ENCODE measurements at regions not wholly inside any gene's neighbourhood (a gene's known extent, or its start where the extent isn't known, plus 50 kb on each side); places are given as distances from the start of the nearest gene placed in this dataset.

DNA sequence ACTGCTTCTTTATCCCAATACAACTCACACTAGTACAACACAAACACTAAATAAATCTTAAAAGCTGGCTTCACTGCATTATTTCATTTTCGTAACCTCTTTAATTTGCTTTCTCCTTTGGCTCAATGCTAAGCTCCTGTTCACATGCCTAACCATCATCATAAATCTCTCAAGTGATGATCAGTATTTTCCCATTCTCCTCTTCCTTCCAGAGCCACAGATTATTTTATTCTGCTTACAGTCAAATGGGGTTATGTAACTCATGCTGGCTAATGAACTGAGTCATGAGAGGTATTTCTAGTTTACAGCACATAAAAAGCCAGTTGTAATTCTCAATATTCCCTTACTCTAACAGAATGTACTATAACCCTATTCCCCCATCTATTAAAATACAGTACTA is 350.4 kb upstream of the ZC3H15 start:
- TF ChIP-seq GATA2 (IDR thresholded peaks at IDR 0.05; ENCODE audit: low read depth, low read length) = no peak
- TF ChIP-seq GATA3 (IDR thresholded peaks at IDR 0.05; ENCODE audit: low read depth, low read length) = no peak

DNA sequence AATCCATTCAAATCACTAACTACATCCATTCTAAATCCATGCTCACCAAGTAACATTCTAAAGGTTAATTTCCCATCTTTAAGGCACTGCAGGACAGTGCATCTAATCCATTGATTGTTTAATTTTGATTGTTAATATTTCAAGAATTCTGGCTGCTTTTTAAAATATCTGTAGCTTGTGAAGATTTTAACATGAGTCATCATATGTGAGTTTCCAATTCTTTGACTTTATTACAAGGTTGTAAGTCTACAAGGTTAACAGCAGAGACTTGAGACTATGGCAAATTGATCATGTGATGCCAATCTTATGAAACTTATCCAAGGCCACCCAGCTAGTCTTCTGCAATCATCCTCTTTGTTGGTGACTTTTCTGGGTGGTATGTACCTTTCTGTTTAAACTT is 349.2 kb upstream of the ZC3H15 start:
- no peak for TF ChIP-seq GATA2 (IDR thresholded peaks at IDR 0.05; ENCODE audit: low read depth, low read length)
- no peak for TF ChIP-seq GATA3 (IDR thresholded peaks at IDR 0.05; ENCODE audit: low read depth, low read length)

DNA sequence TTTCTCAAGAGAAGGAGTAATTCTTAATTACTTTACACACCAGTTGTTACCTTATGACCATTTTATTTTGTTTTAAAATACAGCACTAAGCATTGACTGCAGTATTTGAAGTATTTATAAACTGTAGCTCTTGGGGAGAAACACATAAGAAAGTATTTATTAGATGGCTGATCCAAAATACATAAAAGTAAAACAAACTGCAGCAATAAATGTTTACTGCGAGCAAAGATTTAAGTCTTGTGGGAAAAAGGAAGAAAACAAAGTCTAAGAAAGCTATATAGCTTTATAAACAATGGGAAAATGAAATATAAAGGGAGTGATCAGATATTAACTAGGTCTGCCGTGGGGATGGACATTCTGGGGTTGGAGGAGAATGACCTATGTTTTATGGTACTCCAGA is 347.2 kb upstream of the ZC3H15 start:
- no peak for TF ChIP-seq GATA3 (IDR thresholded peaks at IDR 0.05; ENCODE audit: low read depth, low read length)
- TF ChIP-seq GATA2 (IDR thresholded peaks at IDR 0.05; ENCODE audit: low read depth, low read length) = no peak

DNA sequence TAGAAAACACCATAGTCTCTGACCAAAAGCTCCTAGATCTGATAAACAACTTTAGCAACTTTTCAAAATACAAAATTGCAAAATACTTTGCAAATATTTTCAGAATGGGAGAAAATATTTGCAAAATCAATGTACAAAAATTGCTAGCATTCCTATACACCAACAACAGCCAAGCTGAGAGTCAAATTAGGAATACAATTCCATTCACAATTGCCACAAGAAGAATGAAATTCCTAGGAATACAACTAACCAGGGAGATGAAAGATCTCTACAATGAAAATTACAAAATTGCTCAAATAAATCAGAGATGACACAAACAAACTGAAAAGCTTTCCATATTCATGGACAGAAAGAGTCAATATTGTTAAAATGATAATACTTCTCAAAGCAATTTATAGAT is 327.0 kb upstream of the ZC3H15 start:
- TF ChIP-seq GATA2 (IDR thresholded peaks at IDR 0.05; ENCODE audit: low read depth, low read length) (no peak), GATA3 (IDR thresholded peaks at IDR 0.05; ENCODE audit: low read depth, low read length) (no peak)

DNA sequence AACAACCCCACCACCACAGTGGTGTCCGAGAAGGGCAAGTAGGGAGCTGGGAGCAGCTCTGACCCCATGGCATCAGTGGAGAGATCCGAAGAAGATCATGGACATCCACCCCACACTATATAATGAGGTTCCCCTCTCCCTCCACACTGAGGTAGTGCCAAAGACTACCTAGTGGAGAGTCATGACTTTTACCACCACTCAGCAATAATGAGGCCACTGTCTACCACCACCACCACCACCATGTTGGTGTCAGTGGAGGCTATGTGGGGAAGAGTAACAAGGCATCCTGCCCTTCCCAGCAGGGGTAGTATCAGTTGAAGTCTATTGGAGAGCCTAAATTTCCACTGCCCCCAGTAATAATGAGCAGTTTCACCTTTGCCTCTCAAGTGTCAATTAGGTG is 321.7 kb upstream of the ZC3H15 start:
- TF ChIP-seq GATA3 (IDR thresholded peaks at IDR 0.05; ENCODE audit: low read depth, low read length) (no peak), GATA2 (IDR thresholded peaks at IDR 0.05; ENCODE audit: low read depth, low read length) (no peak)

DNA sequence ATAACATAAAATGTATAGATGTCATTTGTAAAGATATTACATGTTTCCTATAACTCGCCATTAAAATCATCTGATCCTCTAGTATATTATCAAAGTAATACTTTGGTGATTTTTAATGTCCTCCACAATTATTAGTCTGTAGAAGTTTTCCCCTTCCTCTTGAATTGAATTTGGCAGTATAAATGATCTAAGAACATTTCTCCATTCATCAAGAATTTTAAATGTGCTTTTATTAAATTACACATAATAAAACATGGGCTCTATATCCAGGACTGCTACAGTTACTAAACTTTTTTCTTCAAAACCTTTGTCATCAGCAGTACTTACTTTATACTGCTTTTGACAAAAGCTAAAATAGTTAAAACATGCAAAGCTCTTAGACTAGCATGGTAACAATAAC is 315.4 kb upstream of the ZC3H15 start:
- TF ChIP-seq GATA3 (IDR thresholded peaks at IDR 0.05; ENCODE audit: low read depth, low read length) (no peak), GATA2 (IDR thresholded peaks at IDR 0.05; ENCODE audit: low read depth, low read length) (no peak)

DNA sequence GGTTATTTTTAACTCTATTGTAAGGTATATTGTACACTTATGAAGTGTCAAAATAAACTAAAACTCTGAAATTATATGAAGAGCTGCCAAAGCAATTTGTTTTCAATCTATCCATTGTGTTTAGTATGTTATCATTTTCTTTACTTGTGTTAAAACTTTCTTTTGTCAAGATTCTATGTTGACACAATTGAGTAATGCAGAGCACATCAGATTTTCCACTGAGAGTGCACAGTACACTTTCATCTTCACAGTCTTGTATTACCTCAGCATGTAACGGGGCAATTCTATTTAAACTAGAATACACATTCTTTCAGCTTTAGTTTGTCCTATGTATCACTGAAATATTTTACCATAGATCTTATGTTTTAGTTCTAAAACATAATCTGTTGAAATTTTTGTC is 304.4 kb upstream of the ZC3H15 start:
- TF ChIP-seq GATA2 (IDR thresholded peaks at IDR 0.05; ENCODE audit: low read depth, low read length) (no peak), GATA3 (IDR thresholded peaks at IDR 0.05; ENCODE audit: low read depth, low read length) (no peak)

DNA sequence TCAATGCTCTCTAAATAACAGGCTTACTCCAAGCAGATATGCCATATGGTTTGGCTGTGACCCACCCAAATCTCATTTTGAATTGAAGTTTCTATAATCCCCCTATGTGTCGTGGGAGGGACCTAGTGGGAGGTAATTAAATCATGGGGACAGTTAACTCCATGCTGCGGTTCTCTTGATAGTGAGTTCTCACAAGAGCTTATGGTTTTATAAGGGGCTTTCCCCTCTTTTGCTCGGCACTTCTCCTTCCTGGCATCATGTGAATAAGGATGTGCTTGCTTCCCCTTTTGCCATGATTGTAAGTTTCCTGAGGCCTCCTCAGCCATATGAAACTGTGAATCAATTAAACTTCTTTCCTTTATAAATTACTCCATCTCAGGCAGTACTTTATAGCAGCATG is 302.7 kb upstream of the ZC3H15 start:
- no peak for TF ChIP-seq GATA3 (IDR thresholded peaks at IDR 0.05; ENCODE audit: low read depth, low read length)
- no peak for TF ChIP-seq GATA2 (IDR thresholded peaks at IDR 0.05; ENCODE audit: low read depth, low read length)

DNA sequence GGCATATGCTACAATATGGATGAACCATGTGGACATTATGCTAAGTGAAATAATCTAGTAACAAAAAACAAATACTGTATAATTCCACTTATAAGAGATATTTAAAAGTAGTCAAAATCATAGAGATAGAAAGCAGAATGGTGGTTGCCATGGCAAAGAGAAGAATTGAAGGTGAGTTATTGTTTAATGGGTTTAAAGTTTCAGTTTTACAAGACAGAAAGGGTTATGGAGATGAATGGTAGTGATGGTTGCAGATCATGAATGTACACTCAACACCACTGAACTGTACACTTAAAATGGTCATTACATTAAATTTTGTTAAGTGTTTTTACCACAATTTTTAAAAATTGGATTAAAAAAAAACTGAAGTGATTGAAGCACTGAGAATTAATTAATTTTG is 298.2 kb upstream of the ZC3H15 start:
- no peak for TF ChIP-seq GATA2 (IDR thresholded peaks at IDR 0.05; ENCODE audit: low read depth, low read length)
- no peak for TF ChIP-seq GATA3 (IDR thresholded peaks at IDR 0.05; ENCODE audit: low read depth, low read length)

DNA sequence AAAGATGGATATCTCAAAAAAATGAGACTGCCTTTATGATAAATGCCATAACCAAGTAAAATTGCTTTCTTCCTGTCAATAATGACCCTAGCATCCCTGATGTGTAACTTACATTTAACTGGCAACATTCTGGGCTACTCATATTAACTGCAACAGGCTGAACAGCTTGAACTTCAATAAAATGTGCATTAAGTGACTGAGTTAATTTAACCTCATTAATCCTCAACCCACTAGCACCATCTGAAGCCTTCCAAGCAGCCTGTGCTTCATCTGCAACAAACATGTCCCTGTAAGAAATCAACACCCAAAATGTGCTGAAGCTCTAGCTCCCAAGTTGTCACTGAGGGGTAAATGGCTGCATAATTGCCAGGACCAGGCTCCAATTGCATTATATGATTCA is 296.2 kb upstream of the ZC3H15 start:
- TF ChIP-seq GATA3 (IDR thresholded peaks at IDR 0.05; ENCODE audit: low read depth, low read length) (no peak), GATA2 (IDR thresholded peaks at IDR 0.05; ENCODE audit: low read depth, low read length) (no peak)

DNA sequence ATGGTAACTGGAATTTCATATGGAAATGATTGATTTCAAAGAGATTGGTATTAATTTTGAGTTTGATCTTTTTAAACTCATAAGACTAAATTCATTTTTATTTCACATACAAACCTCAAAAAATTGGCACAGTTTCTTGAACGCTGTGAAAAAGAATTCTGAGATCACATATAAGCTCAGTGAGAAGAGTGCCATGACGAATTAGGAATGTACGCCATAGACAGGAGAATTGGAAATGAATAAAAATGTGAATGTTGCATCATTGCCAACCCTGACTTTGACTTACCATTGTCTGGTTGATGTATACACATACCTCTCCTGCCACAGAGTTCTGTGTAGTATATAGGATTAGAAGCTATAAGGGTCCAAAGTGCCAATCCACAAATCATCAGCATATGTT is 290.4 kb upstream of the ZC3H15 start:
- no peak for TF ChIP-seq GATA3 (IDR thresholded peaks at IDR 0.05; ENCODE audit: low read depth, low read length)

DNA sequence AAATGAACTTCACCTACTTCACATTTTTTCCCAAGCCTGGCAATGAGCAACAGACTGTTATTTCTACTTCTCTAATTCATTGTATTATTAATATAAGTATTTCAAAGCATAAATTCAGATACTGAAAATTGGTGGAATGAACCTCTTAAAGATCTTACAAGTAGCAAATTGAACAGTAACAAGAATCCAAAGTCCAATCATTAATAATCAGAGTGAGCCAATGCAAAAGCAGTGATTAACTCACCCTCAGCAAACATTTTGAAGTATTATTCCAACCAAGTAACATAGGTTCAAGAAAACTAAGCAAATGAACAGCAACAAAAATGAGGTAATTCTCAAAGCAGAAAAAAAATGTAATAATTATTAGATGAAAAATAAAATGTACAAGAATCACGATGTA is 288.1 kb upstream of the ZC3H15 start:
- TF ChIP-seq GATA2 (IDR thresholded peaks at IDR 0.05; ENCODE audit: low read depth, low read length) (no peak), GATA3 (IDR thresholded peaks at IDR 0.05; ENCODE audit: low read depth, low read length) (no peak)

DNA sequence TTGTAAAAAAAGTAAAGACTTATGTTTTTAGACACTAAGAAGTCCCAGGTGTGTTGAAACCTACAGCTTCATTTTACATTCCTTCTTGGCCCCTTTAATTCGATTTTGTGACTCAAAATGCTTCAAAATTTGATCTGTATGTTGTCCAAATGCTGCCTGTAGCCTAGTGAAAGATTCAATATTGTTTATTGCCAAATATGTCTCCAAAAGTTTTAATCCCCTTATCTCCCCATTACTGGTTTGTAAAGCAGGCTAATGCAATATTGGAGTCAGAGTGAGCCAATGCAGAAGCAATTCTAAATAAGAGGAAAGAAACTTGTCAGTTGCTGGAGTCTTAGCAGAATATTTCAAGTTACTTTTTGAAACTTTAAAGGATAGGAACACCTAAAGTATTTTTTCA is 287.0 kb upstream of the ZC3H15 start:
- TF ChIP-seq GATA2 (IDR thresholded peaks at IDR 0.05; ENCODE audit: low read depth, low read length) (no peak), GATA3 (IDR thresholded peaks at IDR 0.05; ENCODE audit: low read depth, low read length) (no peak)

DNA sequence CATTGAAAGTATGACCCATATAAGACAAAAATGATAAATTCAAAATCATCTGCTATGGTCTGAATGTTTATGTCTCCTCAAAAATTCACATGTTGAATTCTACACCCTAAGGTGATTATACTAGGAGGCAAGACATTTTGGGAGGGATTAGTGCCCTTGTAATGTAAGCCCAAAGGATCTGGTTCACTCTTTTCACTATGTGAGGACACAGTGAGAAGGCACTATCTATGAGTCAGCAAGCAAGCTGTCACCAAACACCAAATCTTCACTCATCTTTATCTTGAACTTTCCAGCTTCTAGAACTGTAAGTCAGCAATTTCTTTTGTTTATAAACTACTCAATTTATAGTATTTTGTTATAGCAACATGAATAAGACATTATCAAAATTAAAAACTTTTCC is 284.7 kb upstream of the ZC3H15 start:
- TF ChIP-seq GATA2 (IDR thresholded peaks at IDR 0.05; ENCODE audit: low read depth, low read length) = no peak
- TF ChIP-seq GATA3 (IDR thresholded peaks at IDR 0.05; ENCODE audit: low read depth, low read length) = no peak

DNA sequence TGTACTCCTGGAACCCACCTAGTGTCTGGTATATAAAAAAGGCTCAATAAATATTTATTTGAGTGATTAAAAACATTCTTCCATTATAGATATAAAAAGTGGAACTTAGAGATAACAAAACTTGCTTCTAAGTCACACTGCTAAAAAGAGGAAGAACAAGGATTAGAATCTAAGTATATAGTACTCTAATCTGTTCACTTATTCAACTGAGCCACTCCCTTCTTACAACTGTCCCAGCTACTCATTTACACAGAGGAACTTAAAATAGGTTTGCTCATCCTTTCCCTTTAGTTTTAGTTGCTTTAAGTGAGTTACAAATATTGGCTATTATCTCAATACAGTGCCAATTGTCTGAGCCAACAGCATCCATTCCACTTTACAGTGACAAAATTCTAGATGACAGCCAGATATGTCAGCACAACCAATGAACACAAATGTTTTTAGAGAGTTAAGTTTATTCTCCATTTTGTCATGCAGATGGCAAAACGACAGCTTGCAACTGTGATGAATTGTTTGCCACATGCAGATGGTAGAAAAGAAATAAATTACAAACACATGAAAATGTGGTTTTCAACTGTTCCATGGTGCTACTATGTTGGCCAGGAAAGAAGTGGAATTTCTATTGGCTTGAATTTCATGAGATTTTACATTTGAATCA is 280.7 kb upstream of the ZC3H15 start:
- TF ChIP-seq GATA2 (IDR thresholded peaks at IDR 0.05; ENCODE audit: low read depth, low read length) (no peak), GATA3 (IDR thresholded peaks at IDR 0.05; ENCODE audit: low read depth, low read length) (no peak)

DNA sequence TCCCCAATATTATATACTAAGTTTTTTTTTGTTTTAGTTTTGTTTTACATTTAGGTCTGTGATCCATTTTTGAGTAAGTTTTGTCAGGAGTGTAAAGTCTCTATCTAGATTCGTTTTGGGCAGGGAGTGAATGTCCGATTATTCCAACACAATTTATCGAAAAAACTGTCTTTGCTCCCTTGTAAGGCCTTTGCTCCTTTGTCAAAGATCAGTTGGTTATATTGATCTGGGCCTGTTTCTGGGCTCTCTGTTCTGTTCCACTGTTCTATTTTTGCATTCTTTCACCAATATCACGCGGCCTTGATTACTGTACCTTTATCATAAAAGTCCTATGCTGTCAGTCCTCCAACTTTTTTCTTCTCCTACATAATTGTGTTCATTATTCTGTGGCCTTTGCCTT is 276.5 kb upstream of the ZC3H15 start:
- TF ChIP-seq GATA3 (IDR thresholded peaks at IDR 0.05; ENCODE audit: low read depth, low read length) (no peak), GATA2 (IDR thresholded peaks at IDR 0.05; ENCODE audit: low read depth, low read length) (no peak)
